GM21381 (cell line): ENCODE measurements at regions not wholly inside any gene's neighbourhood (a gene's known extent, or its start where the extent isn't known, plus 50 kb on each side); places are given as distances from the start of the nearest gene placed in this dataset.
"Not testable (repeated sequence)": the region's sequence is repeated elsewhere in the genome, so short reads cannot be mapped to it uniquely, and the experiment has no call there.

ENCODE experiments used
- ATAC-seq: cut with Tn5 transposase; IDR thresholded peaks from one replicate; pipeline ENCODE4 v1.9.1; 2021; ENCODE audit warnings: mild to moderate bottlenecking, moderate library complexity; ENCODE audit not compliant: unreplicated experiment

GRCh38 chr4:133598779-133599178 is 449.7 kb downstream of the PCDH10 start:
- ATAC-seq = no peak

- ATAC-seq = no peak
Observed at GRCh38 chr4:133597251-133597650, 448.2 kb downstream of the PCDH10 start.

GRCh38 chr4:133596459-133596858 is 447.4 kb downstream of the PCDH10 start:
- no peak for ATAC-seq

- ATAC-seq = no peak
Observed at GRCh38 chr4:133594390-133595207, 445.5 kb downstream of the PCDH10 start.

- no peak for ATAC-seq
Observed at GRCh38 chr4:133593764-133594163, 444.7 kb downstream of the PCDH10 start.

GRCh38 chr4:133592591-133592990 is 443.5 kb downstream of the PCDH10 start:
- no peak for ATAC-seq

- no peak for ATAC-seq
Observed at GRCh38 chr4:133592106-133592505, 443.0 kb downstream of the PCDH10 start.

GRCh38 chr4:133588306-133588705 is 439.2 kb downstream of the PCDH10 start:
- no peak for ATAC-seq

- no peak for ATAC-seq
Observed at GRCh38 chr4:133585323-133585722, 436.2 kb downstream of the PCDH10 start.

- ATAC-seq = no peak
Observed at GRCh38 chr4:133584714-133585113, 435.6 kb downstream of the PCDH10 start.

- no peak for ATAC-seq
Observed at GRCh38 chr4:133581996-133582619, 433.0 kb downstream of the PCDH10 start.

- ATAC-seq = no peak
Observed at GRCh38 chr4:133574248-133574647, 425.2 kb downstream of the PCDH10 start.

GRCh38 chr4:133565379-133565778 is 416.3 kb downstream of the PCDH10 start:
- no peak for ATAC-seq

- ATAC-seq = no peak
Observed at GRCh38 chr4:133559987-133560386, 410.9 kb downstream of the PCDH10 start.

- no peak for ATAC-seq
Observed at GRCh38 chr4:133555671-133556070, 406.6 kb downstream of the PCDH10 start.

GRCh38 chr4:133550436-133550835 is 401.3 kb downstream of the PCDH10 start:
- ATAC-seq = no peak

GRCh38 chr4:133544097-133544496 is 395.0 kb downstream of the PCDH10 start:
- ATAC-seq = no peak

GRCh38 chr4:133537780-133538281 is 388.7 kb downstream of the PCDH10 start:
- ATAC-seq = no peak

- ATAC-seq = not testable (repeated sequence)
Observed at GRCh38 chr4:133534224-133534623, 385.1 kb downstream of the PCDH10 start.

- ATAC-seq = no peak
Observed at GRCh38 chr4:133524369-133524768, 375.3 kb downstream of the PCDH10 start.

GRCh38 chr4:133513901-133514300 is 364.8 kb downstream of the PCDH10 start:
- no peak for ATAC-seq

- ATAC-seq = no peak
Observed at GRCh38 chr4:133498149-133498548, 349.1 kb downstream of the PCDH10 start.
